Liver (tissue), 8 donors: ENCODE measurements at regions not wholly inside any gene's neighbourhood (a gene's known extent, or its start where the extent isn't known, plus 50 kb on each side); places are given as distances from the start of the nearest gene placed in this dataset.

Source experiments
- DNase-seq: peaks from one replicate; pipeline ENCODE4 v3.0.0-alpha.2; 2017; ENCODE audit warnings: low spot score
- H3K27ac ChIP-seq, 2 donors: one replicate each; pipeline ENCODE4 v1.7.0; 2013; ENCODE audit warnings: inconsistent platforms in 2 of 2, low read length in 2 of 2, control low read depth in 1 of 2, low read depth in 1 of 2, mild to moderate bottlenecking in 1 of 2
- H3K27me3 ChIP-seq, 4 donors: one replicate each; pipeline versions ENCODE4 v1.6.1 to v1.7.0; 2013; ENCODE audit warnings: low read length in 3 of 4, inconsistent platforms in 1 of 4, mild to moderate bottlenecking in 1 of 4, moderate library complexity in 1 of 4; ENCODE audit not compliant: control insufficient read depth in 4 of 4, insufficient read depth in 4 of 4
- H3K36me3 ChIP-seq, 4 donors: one replicate each; pipeline versions ENCODE4 v1.6.1 to v1.7.0; 2013; ENCODE audit warnings: low read length in 3 of 4, mild to moderate bottlenecking in 3 of 4, low read depth in 1 of 4, moderate library complexity in 1 of 4; ENCODE audit not compliant: control insufficient read depth in 4 of 4, insufficient read depth in 3 of 4
- H3K4me1 ChIP-seq, 4 donors: one replicate each; pipeline versions ENCODE4 v1.6.1 to v1.7.0; 2013; ENCODE audit warnings: low read length in 3 of 4, mild to moderate bottlenecking in 3 of 4, moderate library complexity in 1 of 4; ENCODE audit not compliant: control insufficient read depth in 4 of 4, insufficient read depth in 4 of 4
- H3K4me3 ChIP-seq, 3 donors: one replicate each; pipeline versions ENCODE4 v1.6.1 to v1.7.0; 2013; ENCODE audit warnings: low read length in 3 of 3, control low read depth in 1 of 3, low read depth in 1 of 3, mild to moderate bottlenecking in 1 of 3
- H3K9ac ChIP-seq, 2 donors: one replicate each; pipeline ENCODE4 v1.7.0; 2013; ENCODE audit warnings: low read length in 2 of 2, mild to moderate bottlenecking in 2 of 2, moderate library complexity in 2 of 2, control low read depth in 1 of 2, low read depth in 1 of 2
- H3K9me3 ChIP-seq, 4 donors: one replicate each; pipeline versions ENCODE4 v1.6.1 to v1.7.0; 2013; ENCODE audit warnings: low read length in 3 of 4; ENCODE audit not compliant: control insufficient read depth in 4 of 4
- FOXA1 ChIP-seq: IDR thresholded peaks from 2 replicates; pipeline ENCODE4 v1.6.1; 2016; ENCODE audit warnings: antibody characterized with exemption
- FOXA2 ChIP-seq: IDR thresholded peaks from 2 replicates; pipeline ENCODE4 v1.6.1; 2016; ENCODE audit warnings: antibody characterized with exemption
- GABPA ChIP-seq, 2 donors: IDR thresholded peaks in 1 of 2; conservative IDR thresholded peaks in 1 of 2; 2 replicates each; pipeline ENCODE4 v1.6.1; 2016; ENCODE audit warnings: antibody characterized with exemption in 2 of 2, mild to moderate bottlenecking in 1 of 2, moderate library complexity in 1 of 2
- HNF4A ChIP-seq, 2 donors: conservative IDR thresholded peaks; 2 replicates each; pipeline ENCODE4 v1.6.1; 2016; ENCODE audit warnings: antibody characterized with exemption in 2 of 2, mild to moderate bottlenecking in 2 of 2
- HNF4G ChIP-seq: IDR thresholded peaks from 2 replicates; pipeline ENCODE4 v1.6.1; 2016; ENCODE audit warnings: antibody characterized with exemption
- JUND ChIP-seq, 2 donors: IDR thresholded peaks; 2 replicates each; pipeline ENCODE4 v1.6.1; 2016; ENCODE audit warnings: antibody characterized with exemption in 2 of 2
- NR2F2 ChIP-seq: IDR thresholded peaks from 2 replicates; pipeline ENCODE4 v1.6.1; 2016; ENCODE audit warnings: antibody characterized with exemption
- RAD21 ChIP-seq, 2 donors: IDR thresholded peaks; 2 replicates each; pipeline ENCODE4 v1.6.1; 2016; ENCODE audit warnings: antibody characterized with exemption in 2 of 2, mild to moderate bottlenecking in 2 of 2
- RXRA ChIP-seq, 2 donors: IDR thresholded peaks; 2 replicates each; pipeline ENCODE4 v1.6.1; 2017 to 2018; ENCODE audit warnings: antibody characterized with exemption in 2 of 2, mild to moderate bottlenecking in 1 of 2
- TAF1 ChIP-seq: conservative IDR thresholded peaks from 2 replicates; pipeline ENCODE4 v1.6.1; 2016; ENCODE audit warnings: antibody characterized with exemption, mild to moderate bottlenecking
- whole genome bisulfite sequencing: extraction: QIAGEN DNeasy Blood & Tissue Kit; methylation state at CpG from one replicate; pipeline ENCODE4 v1.1.7; 2013; 5-methylcytosine and 5-hydroxymethylcytosine counted together
- TF ChIP-seq, protein P1 (sequence below): IDR thresholded peaks from 2 replicates; pipeline ENCODE4 v1.6.1; 2016; ENCODE audit warnings: antibody characterized with exemption
- TF ChIP-seq, protein P2 (sequence below): IDR thresholded peaks from 2 replicates; pipeline ENCODE4 v1.6.1; 2016; ENCODE audit warnings: antibody characterized with exemption, mild to moderate bottlenecking
- TF ChIP-seq, protein P3 (sequence below): fragments of 150-350 bp; IDR thresholded peaks from 2 replicates; pipeline ENCODE4 v1.5.1; 2017; ENCODE audit warnings: improper control_type of control experiment, low read depth, low read length; ENCODE audit not compliant: missing input control
- TF ChIP-seq, protein P4 (sequence below): IDR thresholded peaks from 2 replicates; pipeline ENCODE4 v1.6.1; 2016; ENCODE audit warnings: antibody characterized with exemption
- TF ChIP-seq, protein P5 (sequence below): IDR thresholded peaks from 2 replicates; pipeline ENCODE4 v1.6.1; 2016; ENCODE audit warnings: antibody characterized with exemption
- donor health status: healthy.
- donor health status: healthy.
- donor health status: healthy.
- donor health status: healthy.
- donor health status: healthy.

DNA sequence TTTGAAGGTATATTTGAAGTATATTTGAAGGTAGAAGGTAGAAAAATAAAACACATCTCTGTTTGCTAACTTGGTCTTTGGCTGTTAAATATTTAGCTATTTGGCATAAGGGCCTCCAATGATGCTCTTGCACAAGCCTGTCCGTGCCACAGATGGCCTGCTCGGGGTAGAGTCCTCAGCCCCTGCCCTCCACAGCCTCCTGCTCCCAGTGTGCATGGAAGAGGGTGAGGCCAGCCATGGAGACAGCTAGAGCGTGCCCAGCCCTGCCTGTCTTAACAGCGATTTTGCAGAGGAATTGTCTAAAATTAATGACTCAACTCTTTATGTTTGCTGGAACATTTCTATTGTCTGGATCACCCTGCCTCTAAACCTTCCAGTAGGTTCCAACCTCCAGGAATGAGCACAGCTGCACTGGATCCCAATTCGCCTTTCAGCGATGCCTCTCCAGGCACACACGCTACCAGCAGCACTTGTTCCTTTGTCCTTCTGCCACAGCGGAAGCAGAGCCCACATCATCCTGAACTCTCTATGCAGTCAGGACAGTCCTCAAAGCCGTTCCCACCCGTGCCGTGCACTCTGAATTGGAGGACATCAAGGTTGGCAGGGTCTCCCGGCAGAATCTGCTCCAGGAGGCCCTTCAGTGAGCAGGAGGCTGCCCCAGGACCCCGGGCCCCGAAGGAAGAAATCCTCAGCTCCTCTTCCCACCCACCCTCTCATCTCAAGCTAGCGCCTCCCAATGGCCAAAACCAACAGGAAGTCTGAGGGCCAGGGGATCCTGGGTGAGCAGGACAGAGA, 254.0 kb upstream of the IRX1 start:
- no peak overlapping the region for H3K4me3 ChIP-seq
- H3K9ac ChIP-seq = no peak overlapping the region
- H3K27ac ChIP-seq = no peak overlapping the region
- no peaks in the 10 kb centered on the region for H3K27me3 ChIP-seq
- TF ChIP-seq NR2F2 = no peak
- TF ChIP-seq HNF4A (conservative IDR thresholded peaks at IDR 0.05) = no peak
- no peak for TF ChIP-seq RAD21 (IDR thresholded peaks at IDR 0.05)
- WGBS = 85% methylated on average over 15 of the region's 15 CpGs
- H3K4me1 ChIP-seq = no peaks in the 10 kb centered on the region
- H3K9me3 ChIP-seq = no peaks in the 10 kb centered on the region
- DNase-seq = no peak
- no peaks in the 10 kb centered on the region for H3K36me3 ChIP-seq

DNA sequence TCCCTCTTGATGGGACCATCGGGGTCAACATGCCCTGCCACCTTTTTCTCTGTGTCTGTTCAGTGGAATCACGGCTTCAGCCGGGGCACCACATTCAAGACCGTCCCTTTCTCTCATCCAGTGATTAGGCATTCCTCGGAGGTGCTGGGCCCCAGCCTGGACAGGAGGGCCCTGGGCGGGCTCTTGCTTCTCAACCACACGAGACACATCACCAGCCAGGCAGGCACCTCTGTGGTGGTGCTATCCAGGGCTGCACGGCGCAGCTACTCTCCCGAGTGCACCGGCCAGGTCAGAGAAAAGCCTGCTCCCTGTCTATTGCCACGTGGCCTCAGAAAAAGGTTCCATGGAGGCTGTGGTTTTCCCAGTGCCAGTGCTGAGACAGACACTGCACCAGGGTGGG, 255.2 kb upstream of the IRX1 start:
- no peak for DNase-seq
- 76% methylated on average over 12 of the region's 12 CpGs for WGBS
- H3K36me3 ChIP-seq = no peaks in the 10 kb centered on the region
- H3K27ac ChIP-seq = no peak overlapping the region
- no peaks in the 10 kb centered on the region for H3K27me3 ChIP-seq
- no peak overlapping the region for H3K4me3 ChIP-seq
- no peaks in the 10 kb centered on the region for H3K9me3 ChIP-seq
- no peaks in the 10 kb centered on the region for H3K4me1 ChIP-seq
- H3K9ac ChIP-seq = no peak overlapping the region
- TF ChIP-seq HNF4G (no peak), RXRA (IDR thresholded peaks at IDR 0.05) (no peak), GABPA (IDR thresholded peaks at IDR 0.05 in 1 of 2, conservative IDR thresholded peaks at IDR 0.05 in 1 of 2) (no peak), HNF4A (conservative IDR thresholded peaks at IDR 0.05) (no peak), RAD21 (IDR thresholded peaks at IDR 0.05) (no peak), FOXA1 (no peak), TAF1 (no peak), FOXA2 (no peak)
- TF ChIP-seq, protein P1, sequence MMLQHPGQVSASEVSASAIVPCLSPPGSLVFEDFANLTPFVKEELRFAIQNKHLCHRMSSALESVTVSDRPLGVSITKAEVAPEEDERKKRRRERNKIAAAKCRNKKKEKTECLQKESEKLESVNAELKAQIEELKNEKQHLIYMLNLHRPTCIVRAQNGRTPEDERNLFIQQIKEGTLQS = no peak
- TF ChIP-seq, protein P2, sequence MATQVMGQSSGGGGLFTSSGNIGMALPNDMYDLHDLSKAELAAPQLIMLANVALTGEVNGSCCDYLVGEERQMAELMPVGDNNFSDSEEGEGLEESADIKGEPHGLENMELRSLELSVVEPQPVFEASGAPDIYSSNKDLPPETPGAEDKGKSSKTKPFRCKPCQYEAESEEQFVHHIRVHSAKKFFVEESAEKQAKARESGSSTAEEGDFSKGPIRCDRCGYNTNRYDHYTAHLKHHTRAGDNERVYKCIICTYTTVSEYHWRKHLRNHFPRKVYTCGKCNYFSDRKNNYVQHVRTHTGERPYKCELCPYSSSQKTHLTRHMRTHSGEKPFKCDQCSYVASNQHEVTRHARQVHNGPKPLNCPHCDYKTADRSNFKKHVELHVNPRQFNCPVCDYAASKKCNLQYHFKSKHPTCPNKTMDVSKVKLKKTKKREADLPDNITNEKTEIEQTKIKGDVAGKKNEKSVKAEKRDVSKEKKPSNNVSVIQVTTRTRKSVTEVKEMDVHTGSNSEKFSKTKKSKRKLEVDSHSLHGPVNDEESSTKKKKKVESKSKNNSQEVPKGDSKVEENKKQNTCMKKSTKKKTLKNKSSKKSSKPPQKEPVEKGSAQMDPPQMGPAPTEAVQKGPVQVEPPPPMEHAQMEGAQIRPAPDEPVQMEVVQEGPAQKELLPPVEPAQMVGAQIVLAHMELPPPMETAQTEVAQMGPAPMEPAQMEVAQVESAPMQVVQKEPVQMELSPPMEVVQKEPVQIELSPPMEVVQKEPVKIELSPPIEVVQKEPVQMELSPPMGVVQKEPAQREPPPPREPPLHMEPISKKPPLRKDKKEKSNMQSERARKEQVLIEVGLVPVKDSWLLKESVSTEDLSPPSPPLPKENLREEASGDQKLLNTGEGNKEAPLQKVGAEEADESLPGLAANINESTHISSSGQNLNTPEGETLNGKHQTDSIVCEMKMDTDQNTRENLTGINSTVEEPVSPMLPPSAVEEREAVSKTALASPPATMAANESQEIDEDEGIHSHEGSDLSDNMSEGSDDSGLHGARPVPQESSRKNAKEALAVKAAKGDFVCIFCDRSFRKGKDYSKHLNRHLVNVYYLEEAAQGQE = no peak
- TF ChIP-seq, protein P3, sequence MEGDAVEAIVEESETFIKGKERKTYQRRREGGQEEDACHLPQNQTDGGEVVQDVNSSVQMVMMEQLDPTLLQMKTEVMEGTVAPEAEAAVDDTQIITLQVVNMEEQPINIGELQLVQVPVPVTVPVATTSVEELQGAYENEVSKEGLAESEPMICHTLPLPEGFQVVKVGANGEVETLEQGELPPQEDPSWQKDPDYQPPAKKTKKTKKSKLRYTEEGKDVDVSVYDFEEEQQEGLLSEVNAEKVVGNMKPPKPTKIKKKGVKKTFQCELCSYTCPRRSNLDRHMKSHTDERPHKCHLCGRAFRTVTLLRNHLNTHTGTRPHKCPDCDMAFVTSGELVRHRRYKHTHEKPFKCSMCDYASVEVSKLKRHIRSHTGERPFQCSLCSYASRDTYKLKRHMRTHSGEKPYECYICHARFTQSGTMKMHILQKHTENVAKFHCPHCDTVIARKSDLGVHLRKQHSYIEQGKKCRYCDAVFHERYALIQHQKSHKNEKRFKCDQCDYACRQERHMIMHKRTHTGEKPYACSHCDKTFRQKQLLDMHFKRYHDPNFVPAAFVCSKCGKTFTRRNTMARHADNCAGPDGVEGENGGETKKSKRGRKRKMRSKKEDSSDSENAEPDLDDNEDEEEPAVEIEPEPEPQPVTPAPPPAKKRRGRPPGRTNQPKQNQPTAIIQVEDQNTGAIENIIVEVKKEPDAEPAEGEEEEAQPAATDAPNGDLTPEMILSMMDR = no peak

DNA sequence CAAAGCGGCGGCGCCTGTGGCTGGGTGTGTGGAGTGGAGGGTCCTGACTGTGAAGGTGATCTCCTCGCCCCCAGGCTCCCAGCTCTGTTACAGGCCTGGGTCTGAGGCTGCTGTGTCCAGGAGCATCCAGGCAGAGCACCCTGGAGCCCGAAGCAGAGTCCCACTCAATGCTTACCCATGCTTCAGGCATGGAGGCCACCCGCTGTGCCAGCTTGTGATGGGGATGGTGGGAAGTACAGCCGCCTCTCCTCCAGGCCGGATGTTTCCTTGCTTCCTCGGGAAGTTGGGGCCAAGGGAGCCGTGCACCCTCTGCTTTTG, 255.9 kb upstream of the IRX1 start:
- DNase-seq = no peak
- TF ChIP-seq HNF4G (no peak), NR2F2 (no peak), JUND (IDR thresholded peaks at IDR 0.05) (no peak), TAF1 (no peak), FOXA1 (no peak), FOXA2 (no peak), RAD21 (IDR thresholded peaks at IDR 0.05) (no peak)
- TF ChIP-seq, protein P1 = no peak
- TF ChIP-seq, protein P4, sequence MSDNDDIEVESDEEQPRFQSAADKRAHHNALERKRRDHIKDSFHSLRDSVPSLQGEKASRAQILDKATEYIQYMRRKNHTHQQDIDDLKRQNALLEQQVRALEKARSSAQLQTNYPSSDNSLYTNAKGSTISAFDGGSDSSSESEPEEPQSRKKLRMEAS = no peak
- TF ChIP-seq, protein P5, sequence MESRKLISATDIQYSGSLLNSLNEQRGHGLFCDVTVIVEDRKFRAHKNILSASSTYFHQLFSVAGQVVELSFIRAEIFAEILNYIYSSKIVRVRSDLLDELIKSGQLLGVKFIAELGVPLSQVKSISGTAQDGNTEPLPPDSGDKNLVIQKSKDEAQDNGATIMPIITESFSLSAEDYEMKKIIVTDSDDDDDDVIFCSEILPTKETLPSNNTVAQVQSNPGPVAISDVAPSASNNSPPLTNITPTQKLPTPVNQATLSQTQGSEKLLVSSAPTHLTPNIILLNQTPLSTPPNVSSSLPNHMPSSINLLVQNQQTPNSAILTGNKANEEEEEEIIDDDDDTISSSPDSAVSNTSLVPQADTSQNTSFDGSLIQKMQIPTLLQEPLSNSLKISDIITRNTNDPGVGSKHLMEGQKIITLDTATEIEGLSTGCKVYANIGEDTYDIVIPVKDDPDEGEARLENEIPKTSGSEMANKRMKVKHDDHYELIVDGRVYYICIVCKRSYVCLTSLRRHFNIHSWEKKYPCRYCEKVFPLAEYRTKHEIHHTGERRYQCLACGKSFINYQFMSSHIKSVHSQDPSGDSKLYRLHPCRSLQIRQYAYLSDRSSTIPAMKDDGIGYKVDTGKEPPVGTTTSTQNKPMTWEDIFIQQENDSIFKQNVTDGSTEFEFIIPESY = no peak

More for the DNA sequence above, 255.9 kb upstream of the IRX1 start:
- H3K27me3 ChIP-seq = no peaks in the 10 kb centered on the region
- H3K9me3 ChIP-seq = no peaks in the 10 kb centered on the region
- no peaks in the 10 kb centered on the region for H3K36me3 ChIP-seq
- no peak overlapping the region for H3K9ac ChIP-seq
- H3K4me3 ChIP-seq = no peak overlapping the region
- H3K27ac ChIP-seq = no peak overlapping the region
- 70% methylated on average over 10 of the region's 10 CpGs for WGBS
- H3K4me1 ChIP-seq = no peaks in the 10 kb centered on the region
